ENCODE measurements at regions not wholly inside any gene's neighbourhood (a gene's known extent, or its start where the extent isn't known, plus 50 kb on each side); places are given as distances from the start of the nearest gene placed in this dataset.

DNA sequence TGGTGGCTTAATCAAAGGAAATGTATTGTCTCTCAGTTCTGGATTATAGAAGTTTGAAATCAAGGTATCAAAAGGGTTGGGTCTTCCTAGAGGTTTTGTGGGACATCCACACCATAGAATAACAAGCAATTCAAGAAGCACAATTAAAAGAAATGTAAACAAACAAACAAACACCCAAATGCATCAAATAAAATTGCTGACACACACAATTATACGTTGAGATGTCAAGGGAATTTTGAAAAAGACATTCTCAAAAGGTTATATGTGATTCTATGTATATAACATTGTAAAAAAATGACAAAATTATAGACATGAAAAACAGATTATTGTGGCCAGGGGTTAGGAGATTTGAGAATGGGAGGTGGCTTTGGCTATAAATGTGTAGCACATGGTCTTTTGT lies 250.7 kb upstream of the AGA start:
- no peak overlapping the region for H3K27ac Mint-ChIP-seq
- H3K9me3 Mint-ChIP-seq = no peaks in the 10 kb centered on the region
- no peaks in the 10 kb centered on the region for H3K4me1 Mint-ChIP-seq
- no peak overlapping the region for H3K4me3 Mint-ChIP-seq
- H3K27me3 Mint-ChIP-seq (ENCODE audit: low read depth) = no peaks in the 10 kb centered on the region
- H3K36me3 Mint-ChIP-seq (ENCODE audit: low read depth) = no peaks in the 10 kb centered on the region
- TF ChIP-seq, protein P1, sequence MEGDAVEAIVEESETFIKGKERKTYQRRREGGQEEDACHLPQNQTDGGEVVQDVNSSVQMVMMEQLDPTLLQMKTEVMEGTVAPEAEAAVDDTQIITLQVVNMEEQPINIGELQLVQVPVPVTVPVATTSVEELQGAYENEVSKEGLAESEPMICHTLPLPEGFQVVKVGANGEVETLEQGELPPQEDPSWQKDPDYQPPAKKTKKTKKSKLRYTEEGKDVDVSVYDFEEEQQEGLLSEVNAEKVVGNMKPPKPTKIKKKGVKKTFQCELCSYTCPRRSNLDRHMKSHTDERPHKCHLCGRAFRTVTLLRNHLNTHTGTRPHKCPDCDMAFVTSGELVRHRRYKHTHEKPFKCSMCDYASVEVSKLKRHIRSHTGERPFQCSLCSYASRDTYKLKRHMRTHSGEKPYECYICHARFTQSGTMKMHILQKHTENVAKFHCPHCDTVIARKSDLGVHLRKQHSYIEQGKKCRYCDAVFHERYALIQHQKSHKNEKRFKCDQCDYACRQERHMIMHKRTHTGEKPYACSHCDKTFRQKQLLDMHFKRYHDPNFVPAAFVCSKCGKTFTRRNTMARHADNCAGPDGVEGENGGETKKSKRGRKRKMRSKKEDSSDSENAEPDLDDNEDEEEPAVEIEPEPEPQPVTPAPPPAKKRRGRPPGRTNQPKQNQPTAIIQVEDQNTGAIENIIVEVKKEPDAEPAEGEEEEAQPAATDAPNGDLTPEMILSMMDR (IDR thresholded peaks at IDR 0.05; ENCODE audit: unreplicated experiment in 3 of 3) = no peak

DNA sequence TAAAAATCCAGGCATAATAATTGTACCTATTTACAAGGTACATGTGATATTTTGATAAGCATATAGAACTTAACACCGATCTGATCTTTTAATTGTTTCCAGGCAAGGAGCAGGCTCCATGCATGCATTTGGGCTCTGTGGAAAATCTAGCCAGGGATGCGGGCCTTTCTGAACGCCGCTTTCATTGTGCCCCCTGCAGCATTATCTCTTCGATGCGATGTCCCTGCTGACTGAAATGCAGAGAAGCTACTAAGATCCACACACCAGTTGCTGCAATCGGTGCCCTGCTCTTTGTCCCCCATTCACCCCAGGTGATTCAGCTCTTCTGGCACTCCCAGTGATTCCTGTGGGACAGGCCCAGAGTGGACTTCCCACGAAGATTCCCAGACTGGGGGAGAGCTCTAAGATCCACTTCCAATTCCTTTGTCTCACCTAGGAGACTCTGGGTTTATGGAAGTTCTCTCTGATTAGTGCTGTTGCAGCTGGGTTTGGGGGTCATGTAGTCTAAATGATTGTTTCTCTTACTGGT lies 254.3 kb upstream of the AGA start:
- H3K4me3 Mint-ChIP-seq = no peak overlapping the region
- no peaks in the 10 kb centered on the region for H3K4me1 Mint-ChIP-seq
- H3K9me3 Mint-ChIP-seq = peaks cover 2% of the 10 kb centered on the region
- no peaks in the 10 kb centered on the region for H3K27me3 Mint-ChIP-seq (ENCODE audit: low read depth)
- H3K36me3 Mint-ChIP-seq (ENCODE audit: low read depth) = no peaks in the 10 kb centered on the region
- TF ChIP-seq, protein P1 (IDR thresholded peaks at IDR 0.05; ENCODE audit: unreplicated experiment in 3 of 3) = no peak
- H3K27ac Mint-ChIP-seq = no peak overlapping the region

DNA sequence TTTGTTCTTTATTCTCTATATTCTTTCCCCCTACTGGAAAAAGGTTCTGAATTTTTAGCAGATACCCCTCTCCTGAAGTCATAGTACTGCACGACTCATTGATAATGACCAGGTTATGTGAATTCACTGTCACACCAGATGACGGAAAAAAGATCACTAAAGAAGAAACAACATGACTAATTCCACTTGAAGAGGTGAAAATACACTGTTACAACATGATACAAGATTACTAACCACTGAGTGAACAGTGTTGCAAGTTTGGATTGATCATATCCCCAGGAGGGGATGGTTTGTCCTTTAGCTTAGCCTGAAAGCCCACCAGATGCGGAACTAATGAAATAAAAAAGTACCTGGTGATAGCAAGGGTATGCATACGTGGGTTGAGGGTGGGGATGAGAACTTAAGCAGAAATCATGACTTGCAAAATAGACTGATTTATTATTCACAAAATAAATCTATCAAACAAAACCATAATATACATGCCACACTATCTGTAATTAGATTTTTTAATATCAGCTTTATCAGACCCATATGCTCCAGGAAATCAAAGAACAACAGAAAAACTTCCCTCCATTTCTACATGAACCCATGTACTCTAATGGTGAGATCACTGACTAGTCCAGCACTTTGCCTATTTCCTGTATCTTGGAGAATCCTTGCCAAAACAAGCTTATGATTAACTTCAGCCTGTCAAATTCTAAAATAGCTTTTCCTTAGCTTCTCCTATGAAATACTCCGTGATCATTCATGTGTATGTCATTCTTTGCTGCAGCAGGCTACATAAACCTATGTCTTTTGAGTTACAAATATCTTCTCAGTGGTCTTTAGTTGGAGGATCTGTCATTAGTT lies 257.4 kb upstream of the AGA start:
- TF ChIP-seq, protein P1 (IDR thresholded peaks at IDR 0.05; ENCODE audit: unreplicated experiment in 3 of 3) = no peak
- H3K4me3 Mint-ChIP-seq = no peak overlapping the region
- no peaks in the 10 kb centered on the region for H3K4me1 Mint-ChIP-seq
- no peaks in the 10 kb centered on the region for H3K27me3 Mint-ChIP-seq (ENCODE audit: low read depth)
- H3K36me3 Mint-ChIP-seq (ENCODE audit: low read depth) = no peaks in the 10 kb centered on the region
- H3K9me3 Mint-ChIP-seq = peaks cover 2% of the 10 kb centered on the region
- no peak overlapping the region for H3K27ac Mint-ChIP-seq

DNA sequence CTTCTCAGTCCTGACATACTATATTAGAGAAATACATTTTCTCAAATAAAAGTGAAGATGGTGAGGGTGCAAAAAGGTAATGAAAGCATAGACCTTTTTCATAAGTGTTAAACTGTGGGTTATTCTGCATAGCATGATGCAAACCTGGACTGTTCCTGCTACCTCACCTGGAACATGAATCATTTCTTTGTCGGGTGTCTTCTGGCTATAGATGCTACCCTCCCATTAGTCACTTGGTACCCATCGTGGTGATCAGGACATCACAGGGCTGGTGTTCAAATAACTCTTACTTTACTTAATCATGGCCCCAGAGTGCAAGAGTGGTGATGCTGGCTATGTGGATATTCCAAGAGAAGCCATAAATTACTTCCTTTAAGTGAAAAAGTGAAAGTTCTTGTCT lies 264.7 kb upstream of the AGA start:
- Mint-ChIP-seq H3K27ac (no peak overlapping the region), H3K27me3 (ENCODE audit: low read depth) (peaks cover 4% of the 10 kb centered on the region), H3K9me3 (no peaks in the 10 kb centered on the region), H3K4me1 (no peaks in the 10 kb centered on the region), H3K4me3 (no peak overlapping the region), H3K36me3 (ENCODE audit: low read depth) (no peaks in the 10 kb centered on the region)
- TF ChIP-seq, protein P1 (IDR thresholded peaks at IDR 0.05; ENCODE audit: unreplicated experiment in 3 of 3) = no peak

DNA sequence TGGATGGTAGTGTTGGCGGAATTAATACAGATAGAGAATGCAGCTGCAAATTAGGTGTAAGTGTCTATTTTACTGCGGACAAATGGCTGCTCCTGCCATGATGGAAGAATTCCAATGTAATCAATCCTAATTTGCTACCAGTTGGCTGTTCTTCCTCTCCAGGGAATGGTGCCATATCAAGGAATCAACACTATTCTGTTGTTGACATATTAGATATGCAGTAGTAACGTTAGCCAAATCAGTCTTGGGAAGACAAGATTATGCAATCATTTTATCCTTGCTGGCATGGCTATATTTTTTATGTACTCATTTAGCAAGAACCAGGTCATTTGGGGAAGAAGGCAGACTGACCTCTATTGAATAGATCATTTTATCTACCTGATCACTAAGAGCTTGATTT lies 271.2 kb upstream of the AGA start:
- H3K27me3 Mint-ChIP-seq (ENCODE audit: low read depth) = no peaks in the 10 kb centered on the region
- H3K4me1 Mint-ChIP-seq = no peaks in the 10 kb centered on the region
- H3K9me3 Mint-ChIP-seq = no peaks in the 10 kb centered on the region
- H3K4me3 Mint-ChIP-seq = no peak overlapping the region
- TF ChIP-seq, protein P1 (IDR thresholded peaks at IDR 0.05; ENCODE audit: unreplicated experiment in 3 of 3) = no peak
- no peaks in the 10 kb centered on the region for H3K36me3 Mint-ChIP-seq (ENCODE audit: low read depth)
- no peak overlapping the region for H3K27ac Mint-ChIP-seq

DNA sequence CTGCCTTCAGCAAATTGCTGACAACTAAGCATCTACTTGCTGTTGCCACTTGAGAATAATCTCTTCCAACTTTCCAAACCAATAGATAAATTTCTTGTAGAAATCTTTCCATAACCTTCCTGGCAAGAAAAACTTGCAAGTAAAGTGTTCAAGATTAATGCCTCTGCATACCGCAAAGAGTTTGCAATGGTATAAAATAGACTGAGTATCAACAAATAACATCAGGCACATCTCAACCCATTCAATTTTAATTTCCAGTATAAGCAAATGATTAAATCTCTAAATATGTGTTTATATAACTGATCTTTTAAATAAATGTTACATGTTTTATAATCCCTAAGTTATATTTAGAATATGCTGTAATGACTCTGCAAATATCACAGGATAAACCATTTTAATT lies 275.2 kb upstream of the AGA start:
- Mint-ChIP-seq H3K36me3 (ENCODE audit: low read depth) (no peaks in the 10 kb centered on the region), H3K27me3 (ENCODE audit: low read depth) (no peaks in the 10 kb centered on the region), H3K4me1 (no peaks in the 10 kb centered on the region), H3K9me3 (no peaks in the 10 kb centered on the region), H3K27ac (no peak overlapping the region), H3K4me3 (no peak overlapping the region)
- TF ChIP-seq, protein P1 (IDR thresholded peaks at IDR 0.05; ENCODE audit: unreplicated experiment in 3 of 3) = no peak
